ENCODE measurements at regions not wholly inside any gene's neighbourhood (a gene's known extent, or its start where the extent isn't known, plus 50 kb on each side); places are given as distances from the start of the nearest gene placed in this dataset.

- TF ChIP-seq EP300 (IDR thresholded peaks at IDR 0.05; ENCODE audit: borderline replicate concordance), result no peak
- no peak for TF ChIP-seq ZBTB7A (IDR thresholded peaks at IDR 0.05; ENCODE audit: low read depth)
- no peak for TF ChIP-seq RAD21 (IDR thresholded peaks at IDR 0.05; ENCODE audit: low read depth)
- TF ChIP-seq CEBPB (IDR thresholded peaks at IDR 0.05), result no peak
- TF ChIP-seq REST (IDR thresholded peaks at IDR 0.05; ENCODE audit: low read depth), result no peak
- no peak for TF ChIP-seq MAX (IDR thresholded peaks at IDR 0.05)
These were observed 75.5 kb downstream of the CASP3 start for GRCh38 chr4:184573701-184574100.
